ENCODE measurements at regions not wholly inside any gene's neighbourhood (a gene's known extent, or its start where the extent isn't known, plus 50 kb on each side); places are given as distances from the start of the nearest gene placed in this dataset.

DNA sequence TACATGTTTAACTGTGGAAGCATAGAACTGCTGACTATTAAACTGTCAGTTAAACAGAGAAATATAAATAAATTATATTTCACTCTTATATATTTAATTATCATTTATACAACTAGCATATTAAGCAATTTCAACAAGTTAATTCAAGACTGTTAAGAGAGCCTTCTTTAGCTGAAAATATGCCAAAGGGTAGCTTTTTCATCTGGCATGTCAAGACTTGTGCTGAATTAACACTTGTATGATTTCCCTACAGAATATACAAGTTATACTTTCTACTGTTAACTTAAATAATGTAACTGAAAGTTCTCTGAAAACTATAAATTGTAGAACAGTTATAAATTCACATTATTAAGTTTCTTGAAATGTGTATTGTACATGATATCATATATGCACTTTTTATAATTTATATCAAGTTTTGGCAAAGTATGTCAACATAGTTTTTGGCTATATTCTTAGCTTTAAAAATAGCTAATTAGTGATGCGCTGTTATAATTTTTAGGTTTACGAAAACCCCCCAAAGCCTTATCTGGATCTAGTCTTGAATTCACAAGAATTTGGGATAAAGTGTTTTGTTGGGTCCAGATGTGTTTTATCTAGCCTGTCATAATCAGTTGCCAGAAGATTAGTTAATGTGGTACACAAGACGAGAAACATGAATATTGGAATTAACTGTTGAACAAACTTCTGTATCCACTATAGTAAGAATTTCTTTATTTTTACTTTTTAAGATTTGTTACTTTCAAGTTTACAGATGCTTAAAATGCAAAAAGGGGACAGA, 231.1 kb upstream of the FOXP2 start:
- ChIA-PET CTCF (no interaction called here), POLR2A (no interaction called here)
- H3K36me3 ChIP-seq (ENCODE audit: control insufficient read depth in 2 of 3, insufficient read depth in 3 of 3, low read length in 3 of 3): no peaks in the 10 kb centered on the region
- no peak overlapping the region for H3K27ac ChIP-seq (ENCODE audit: low read depth, low read length)
- no peaks in the 10 kb centered on the region for H3K4me1 Mint-ChIP-seq
- no peaks in the 10 kb centered on the region for H3K4me1 ChIP-seq (ENCODE audit: control insufficient read depth in 2 of 2, insufficient read depth in 2 of 2, low read length in 2 of 2)
- no peaks in the 10 kb centered on the region for H3K36me3 Mint-ChIP-seq
- ATAC-seq (no peak), DNase-seq (no peak)
- peaks cover 0 to 2% (median 0%) of the 10 kb centered on the region in 11 donors for H3K9me3 Mint-ChIP-seq
- intact Hi-C loops (cut with micrococcal nuclease): no loop called here
- no peaks in the 10 kb centered on the region for H3K27me3 Mint-ChIP-seq
- H3K9me3 ChIP-seq (ENCODE audit: control insufficient read depth in 2 of 3, low read length in 3 of 3): no peaks in the 10 kb centered on the region
- H3K4me3 ChIP-seq (ENCODE audit: low read length): no peak overlapping the region
- no peak overlapping the region for H3K27ac Mint-ChIP-seq
- H3K4me3 Mint-ChIP-seq: no peak overlapping the region
- H3K27me3 ChIP-seq (ENCODE audit: control insufficient read depth in 2 of 2, insufficient read depth in 2 of 2, low read length in 2 of 2): no peaks in the 10 kb centered on the region

DNA sequence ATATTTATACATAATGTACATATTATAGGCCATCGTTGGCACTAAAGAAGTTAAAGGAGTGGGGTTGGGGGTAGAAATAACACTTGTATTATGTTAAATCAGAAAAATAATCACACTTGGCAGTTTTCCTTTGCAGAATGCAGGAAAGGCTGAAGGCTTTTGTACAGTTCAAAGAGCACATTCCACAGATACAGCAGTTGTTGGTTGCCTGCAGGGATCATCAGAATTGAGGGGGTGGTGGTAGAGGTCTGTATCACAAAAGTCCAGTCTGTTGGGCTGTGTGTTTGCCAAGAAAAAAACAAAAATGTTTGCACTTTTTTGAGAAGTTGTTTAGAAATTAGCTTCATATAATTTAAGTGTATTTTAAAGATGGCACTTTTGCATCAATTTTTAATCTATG, 231.8 kb upstream of the FOXP2 start:
- POLR2A ChIA-PET: no interaction called here
- no peaks in the 10 kb centered on the region for H3K4me1 Mint-ChIP-seq

DNA sequence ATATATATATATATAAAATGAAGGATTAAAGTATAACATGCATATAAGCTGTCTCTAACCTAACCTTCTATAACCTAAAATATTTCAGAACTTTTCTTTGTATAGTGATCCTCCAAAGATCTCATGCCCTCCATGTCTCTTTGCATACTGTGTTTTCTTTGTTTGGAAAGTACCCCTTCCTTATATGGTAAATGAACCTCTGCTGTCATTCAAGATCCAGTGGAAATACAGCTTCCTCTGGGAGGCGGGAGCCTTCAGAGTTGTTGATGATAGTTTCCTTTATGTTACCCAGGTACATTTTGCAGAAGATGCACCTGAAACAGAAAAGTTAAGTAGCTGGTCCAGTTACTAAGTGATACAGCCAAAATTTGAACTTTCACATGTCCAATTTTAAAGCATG, 233.3 kb upstream of the FOXP2 start:
- Mint-ChIP-seq H3K36me3 (no peaks in the 10 kb centered on the region), H3K4me3 (no peak overlapping the region), H3K9me3 (peaks cover 0 to 2% (median 0%) of the 10 kb centered on the region in 11 donors), H3K27me3 (no peaks in the 10 kb centered on the region), H3K27ac (no peak overlapping the region), H3K4me1 (no peaks in the 10 kb centered on the region)
- ATAC-seq (no peak), DNase-seq (no peak)
- ChIA-PET POLR2A (no interaction called here), CTCF (no interaction called here)
- Histone ChIP-seq H3K4me3 (ENCODE audit: low read length) (no peak overlapping the region), H3K27ac (ENCODE audit: low read depth, low read length) (no peak overlapping the region), H3K9me3 (ENCODE audit: control insufficient read depth in 2 of 3, low read length in 3 of 3) (no peaks in the 10 kb centered on the region), H3K4me1 (ENCODE audit: control insufficient read depth in 2 of 2, insufficient read depth in 2 of 2, low read length in 2 of 2) (no peaks in the 10 kb centered on the region), H3K27me3 (ENCODE audit: control insufficient read depth in 2 of 2, insufficient read depth in 2 of 2, low read length in 2 of 2) (no peaks in the 10 kb centered on the region), H3K36me3 (ENCODE audit: control insufficient read depth in 2 of 3, insufficient read depth in 3 of 3, low read length in 3 of 3) (no peaks in the 10 kb centered on the region)
- intact Hi-C loops (cut with micrococcal nuclease): no loop called here

More for the DNA sequence above, 231.8 kb upstream of the FOXP2 start:
- Histone ChIP-seq H3K9me3 (ENCODE audit: control insufficient read depth in 2 of 3, low read length in 3 of 3) (no peaks in the 10 kb centered on the region), H3K4me3 (ENCODE audit: low read length) (no peak overlapping the region), H3K4me1 (ENCODE audit: control insufficient read depth in 2 of 2, insufficient read depth in 2 of 2, low read length in 2 of 2) (no peaks in the 10 kb centered on the region), H3K36me3 (ENCODE audit: control insufficient read depth in 2 of 3, insufficient read depth in 3 of 3, low read length in 3 of 3) (no peaks in the 10 kb centered on the region), H3K27ac (ENCODE audit: low read depth, low read length) (no peak overlapping the region), H3K27me3 (ENCODE audit: control insufficient read depth in 2 of 2, insufficient read depth in 2 of 2, low read length in 2 of 2) (no peaks in the 10 kb centered on the region)
- intact Hi-C loops (cut with micrococcal nuclease): no loop called here
- peaks cover 0 to 2% (median 0%) of the 10 kb centered on the region in 11 donors for H3K9me3 Mint-ChIP-seq
- CTCF ChIA-PET: no interaction called here
- ATAC-seq (no peak), DNase-seq (no peak)
- no peaks in the 10 kb centered on the region for H3K36me3 Mint-ChIP-seq
- no peak overlapping the region for H3K4me3 Mint-ChIP-seq
- no peak overlapping the region for H3K27ac Mint-ChIP-seq
- H3K27me3 Mint-ChIP-seq: no peaks in the 10 kb centered on the region

DNA sequence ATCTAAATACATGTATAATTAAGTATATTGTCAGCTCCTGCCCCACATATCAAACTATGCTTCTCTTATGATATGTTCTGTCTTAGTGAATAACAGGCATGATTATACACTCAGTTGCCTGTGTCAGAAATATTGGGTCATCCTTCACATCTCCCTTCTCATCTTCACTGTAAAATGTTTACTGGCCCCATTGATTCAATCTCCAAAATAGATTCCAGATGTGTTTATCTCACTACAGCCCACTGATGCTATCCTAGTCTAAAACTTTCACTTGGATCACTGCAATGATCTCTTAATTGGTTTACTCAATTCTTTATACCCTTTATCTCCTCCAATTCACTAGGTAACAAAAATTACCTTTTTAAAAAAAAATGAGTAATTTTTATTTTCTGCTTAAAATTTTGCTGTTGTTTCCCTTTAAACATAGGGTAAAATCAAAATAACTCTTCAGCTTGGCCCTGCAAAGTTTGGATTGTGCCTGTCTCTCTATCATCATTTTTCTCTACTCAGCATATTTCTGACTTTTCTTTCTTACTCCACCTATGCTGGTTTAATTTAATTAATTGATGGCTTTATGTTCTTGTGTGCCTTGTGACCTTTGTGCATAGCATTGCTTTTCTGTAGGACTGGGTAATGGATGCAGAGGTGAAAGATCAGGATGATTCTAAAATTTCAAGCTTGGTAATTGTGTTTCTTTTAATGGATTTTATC, 233.9 kb upstream of the FOXP2 start:
- H3K4me1 Mint-ChIP-seq: no peaks in the 10 kb centered on the region
- no peaks in the 10 kb centered on the region for H3K27me3 Mint-ChIP-seq
- ATAC-seq (no peak), DNase-seq (no peak)
- peaks cover 0 to 2% (median 0%) of the 10 kb centered on the region in 11 donors for H3K9me3 Mint-ChIP-seq
- no peak overlapping the region for H3K27ac Mint-ChIP-seq
- POLR2A ChIA-PET: no interaction called here
- CTCF ChIA-PET: no interaction called here
- H3K4me3 Mint-ChIP-seq: no peak overlapping the region
- H3K27ac ChIP-seq (ENCODE audit: low read depth, low read length): no peak overlapping the region
- no peaks in the 10 kb centered on the region for H3K27me3 ChIP-seq (ENCODE audit: control insufficient read depth in 2 of 2, insufficient read depth in 2 of 2, low read length in 2 of 2)
- no peak overlapping the region for H3K4me3 ChIP-seq (ENCODE audit: low read length)
- intact Hi-C loops (cut with micrococcal nuclease): no loop called here
- no peaks in the 10 kb centered on the region for H3K9me3 ChIP-seq (ENCODE audit: control insufficient read depth in 2 of 3, low read length in 3 of 3)
- H3K4me1 ChIP-seq (ENCODE audit: control insufficient read depth in 2 of 2, insufficient read depth in 2 of 2, low read length in 2 of 2): no peaks in the 10 kb centered on the region
- no peaks in the 10 kb centered on the region for H3K36me3 Mint-ChIP-seq
- H3K36me3 ChIP-seq (ENCODE audit: control insufficient read depth in 2 of 3, insufficient read depth in 3 of 3, low read length in 3 of 3): no peaks in the 10 kb centered on the region

DNA sequence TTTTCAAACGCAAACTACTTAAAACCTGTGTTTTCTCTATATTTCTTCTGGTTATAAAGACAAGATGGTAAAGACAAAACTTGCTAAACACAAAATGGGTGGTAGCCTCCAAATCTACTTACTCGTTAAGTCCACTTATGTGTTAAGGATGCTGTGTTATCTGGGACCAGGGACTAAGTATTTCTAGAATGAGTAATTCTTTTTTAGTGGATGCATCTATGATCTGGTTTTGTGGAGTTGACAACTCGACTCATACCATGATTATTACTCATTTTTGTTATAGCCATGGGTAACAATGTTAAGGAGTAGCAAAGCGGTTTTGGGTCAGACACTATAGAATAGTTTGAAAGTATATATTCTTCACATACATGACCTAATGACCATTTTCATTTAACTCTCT, 239.5 kb upstream of the FOXP2 start:
- DNase-seq (no peak), ATAC-seq (no peak)
- no peak overlapping the region for H3K27ac Mint-ChIP-seq
- H3K27me3 Mint-ChIP-seq: no peaks in the 10 kb centered on the region
- Histone ChIP-seq H3K4me1 (ENCODE audit: control insufficient read depth in 2 of 2, insufficient read depth in 2 of 2, low read length in 2 of 2) (no peaks in the 10 kb centered on the region), H3K27me3 (ENCODE audit: control insufficient read depth in 2 of 2, insufficient read depth in 2 of 2, low read length in 2 of 2) (no peaks in the 10 kb centered on the region), H3K27ac (ENCODE audit: low read depth, low read length) (no peak overlapping the region), H3K9me3 (ENCODE audit: control insufficient read depth in 2 of 3, low read length in 3 of 3) (no peaks in the 10 kb centered on the region), H3K4me3 (ENCODE audit: low read length) (no peak overlapping the region), H3K36me3 (ENCODE audit: control insufficient read depth in 2 of 3, insufficient read depth in 3 of 3, low read length in 3 of 3) (no peaks in the 10 kb centered on the region)
- peaks cover 0 to 6% (median 0%) of the 10 kb centered on the region in 11 donors for H3K9me3 Mint-ChIP-seq
- no peaks in the 10 kb centered on the region for H3K4me1 Mint-ChIP-seq
- CTCF ChIA-PET: no interaction called here
- intact Hi-C loops (cut with micrococcal nuclease): no loop called here
- H3K4me3 Mint-ChIP-seq: no peak overlapping the region
- no peaks in the 10 kb centered on the region for H3K36me3 Mint-ChIP-seq
- POLR2A ChIA-PET: no interaction called here

DNA sequence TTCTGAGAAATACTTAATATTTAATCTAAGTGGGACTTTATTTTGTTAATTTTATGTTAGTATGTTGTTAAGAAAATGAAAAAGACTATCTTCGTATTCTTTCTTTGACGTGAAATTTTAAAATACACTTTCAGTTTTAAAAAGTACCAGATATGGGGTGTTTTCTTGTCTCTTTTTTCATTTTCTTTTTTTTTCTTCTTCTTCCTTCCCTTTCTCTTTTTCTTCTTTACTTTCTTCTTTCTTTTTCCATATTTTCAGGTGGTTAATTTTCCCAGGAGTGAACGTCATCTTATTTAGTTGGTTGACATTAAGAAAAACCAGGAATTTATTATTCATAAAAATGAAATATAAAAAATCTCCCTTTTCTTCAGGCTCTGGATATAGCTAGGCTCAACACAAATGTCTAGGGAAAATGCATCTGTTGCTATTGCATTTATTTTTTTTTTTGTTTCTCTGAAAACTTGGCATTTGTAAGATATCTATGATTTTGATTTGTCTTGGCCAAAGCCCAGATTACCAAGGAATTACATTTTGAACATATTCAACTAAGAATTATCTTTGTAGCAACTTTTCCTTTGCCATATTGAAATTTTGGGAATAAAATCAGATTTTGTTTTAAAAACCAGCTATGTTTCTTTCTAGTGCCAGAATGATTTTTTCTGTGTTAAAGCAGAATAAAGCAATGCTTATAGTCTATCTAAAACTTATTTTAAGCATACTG, 241.3 kb upstream of the FOXP2 start:
- ChIA-PET POLR2A (no interaction called here), CTCF (no interaction called here)
- Histone ChIP-seq H3K9me3 (ENCODE audit: control insufficient read depth in 2 of 3, low read length in 3 of 3) (no peaks in the 10 kb centered on the region), H3K27me3 (ENCODE audit: control insufficient read depth in 2 of 2, insufficient read depth in 2 of 2, low read length in 2 of 2) (no peaks in the 10 kb centered on the region), H3K27ac (ENCODE audit: low read depth, low read length) (no peak overlapping the region), H3K4me3 (ENCODE audit: low read length) (no peak overlapping the region), H3K36me3 (ENCODE audit: control insufficient read depth in 2 of 3, insufficient read depth in 3 of 3, low read length in 3 of 3) (no peaks in the 10 kb centered on the region), H3K4me1 (ENCODE audit: control insufficient read depth in 2 of 2, insufficient read depth in 2 of 2, low read length in 2 of 2) (no peaks in the 10 kb centered on the region)
- H3K9me3 Mint-ChIP-seq: peaks cover 0 to 11% (median 2%) of the 10 kb centered on the region in 11 donors
- H3K36me3 Mint-ChIP-seq: no peaks in the 10 kb centered on the region
- no peak overlapping the region for H3K27ac Mint-ChIP-seq
- DNase-seq: no peak
- intact Hi-C loops (cut with micrococcal nuclease): no loop called here
- H3K4me3 Mint-ChIP-seq: no peak overlapping the region
- H3K4me1 Mint-ChIP-seq: no peaks in the 10 kb centered on the region
- no peaks in the 10 kb centered on the region for H3K27me3 Mint-ChIP-seq
- no peak for ATAC-seq
